ENCODE measurements at regions not wholly inside any gene's neighbourhood (a gene's known extent, or its start where the extent isn't known, plus 50 kb on each side); places are given as distances from the start of the nearest gene placed in this dataset.

DNA sequence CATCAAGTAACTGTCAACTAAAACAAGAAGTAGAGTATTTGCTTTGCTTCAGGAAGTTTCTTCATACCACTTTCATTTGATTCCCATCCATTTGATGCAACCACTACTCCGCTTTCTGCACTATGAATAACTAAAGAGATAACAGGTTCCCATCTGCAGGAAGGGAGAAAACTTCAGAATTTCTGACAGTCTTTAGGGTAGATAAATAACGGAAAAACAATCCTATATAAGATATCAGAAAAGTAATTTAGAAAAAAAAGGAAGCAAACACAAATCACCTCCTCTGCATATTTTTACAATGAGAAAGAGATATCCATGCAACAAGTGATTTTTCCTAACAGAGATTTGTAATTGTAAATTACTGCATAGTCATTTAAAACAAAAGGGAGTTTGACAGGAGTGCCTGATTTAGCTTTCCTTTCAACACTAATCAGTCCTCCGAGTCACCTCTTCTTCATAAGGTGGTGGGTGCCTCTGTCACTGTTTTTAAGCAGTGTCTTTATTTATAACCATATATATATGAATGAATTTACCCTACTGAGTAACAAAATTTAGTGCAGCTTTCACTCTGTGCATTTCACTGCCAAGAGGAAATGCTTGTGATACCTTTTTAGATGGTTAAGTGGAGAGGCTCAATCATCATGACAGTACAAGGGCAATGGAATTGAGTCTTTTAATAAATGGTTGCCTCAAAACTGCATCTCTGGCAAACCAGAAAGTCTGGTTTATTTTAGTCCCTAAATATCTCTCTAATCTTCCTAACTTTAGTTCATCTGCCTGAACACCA lies 1920.4 kb downstream of the MRPL39 start:
- H3K27ac ChIP-seq, result no peak overlapping the region
- no peak for DNase-seq
- 55 to 60% methylated on average over 3 of the region's 3 CpGs for WGBS, 2 donors (ENCODE audit: low coverage in 1 of 2)
- in situ Hi-C loops (cut with MboI; ENCODE audit: low pct_ligation_motif_present in 1 of 4, low pct_unique_long_range_greater_than_20kb in 1 of 4, low sequenced_read_pairs in 3 of 4), result no loop called here
- H3K4me1 ChIP-seq, result no peaks in the 10 kb centered on the region
- H3K4me3 ChIP-seq, result no peak overlapping the region
- no peaks in the 10 kb centered on the region for H3K36me3 ChIP-seq
- TF ChIP-seq POLR2A (IDR thresholded peaks at IDR 0.05) (no peak), POLR2AphosphoS5 (IDR thresholded peaks at IDR 0.05) (no peak), EP300 (IDR thresholded peaks at IDR 0.05; ENCODE audit: low read depth) (no peak)
- TF ChIP-seq, protein P1, sequence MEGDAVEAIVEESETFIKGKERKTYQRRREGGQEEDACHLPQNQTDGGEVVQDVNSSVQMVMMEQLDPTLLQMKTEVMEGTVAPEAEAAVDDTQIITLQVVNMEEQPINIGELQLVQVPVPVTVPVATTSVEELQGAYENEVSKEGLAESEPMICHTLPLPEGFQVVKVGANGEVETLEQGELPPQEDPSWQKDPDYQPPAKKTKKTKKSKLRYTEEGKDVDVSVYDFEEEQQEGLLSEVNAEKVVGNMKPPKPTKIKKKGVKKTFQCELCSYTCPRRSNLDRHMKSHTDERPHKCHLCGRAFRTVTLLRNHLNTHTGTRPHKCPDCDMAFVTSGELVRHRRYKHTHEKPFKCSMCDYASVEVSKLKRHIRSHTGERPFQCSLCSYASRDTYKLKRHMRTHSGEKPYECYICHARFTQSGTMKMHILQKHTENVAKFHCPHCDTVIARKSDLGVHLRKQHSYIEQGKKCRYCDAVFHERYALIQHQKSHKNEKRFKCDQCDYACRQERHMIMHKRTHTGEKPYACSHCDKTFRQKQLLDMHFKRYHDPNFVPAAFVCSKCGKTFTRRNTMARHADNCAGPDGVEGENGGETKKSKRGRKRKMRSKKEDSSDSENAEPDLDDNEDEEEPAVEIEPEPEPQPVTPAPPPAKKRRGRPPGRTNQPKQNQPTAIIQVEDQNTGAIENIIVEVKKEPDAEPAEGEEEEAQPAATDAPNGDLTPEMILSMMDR (IDR thresholded peaks at IDR 0.05), result no peak
- intact Hi-C loops (cut with DNase I; ENCODE audit: low total_unique reads), result no loop called here
- H3K27me3 ChIP-seq, result no peaks in the 10 kb centered on the region
- peaks cover 0 to 3% of the 10 kb centered on the region in 2 donors for H3K9me3 ChIP-seq

DNA sequence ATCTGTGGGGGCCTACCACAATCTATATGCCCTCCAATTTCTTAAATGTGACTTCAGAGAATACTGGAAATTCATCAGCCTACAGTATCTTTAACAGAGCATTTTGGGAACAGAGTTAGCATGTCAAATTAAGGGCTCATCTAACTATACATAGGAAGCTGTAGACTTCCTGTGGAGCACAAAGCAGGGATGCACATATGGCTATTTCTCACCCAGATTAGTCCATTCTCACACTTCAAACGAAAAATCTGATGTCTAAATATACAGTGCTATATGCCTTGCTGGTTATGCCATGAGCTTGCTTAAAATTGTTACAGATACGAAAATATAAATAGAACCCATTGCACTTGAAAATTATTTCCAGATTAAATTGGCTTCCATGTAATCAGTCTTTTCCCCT lies 1922.8 kb downstream of the MRPL39 start:
- H3K9me3 ChIP-seq, result peaks cover 0 to 3% of the 10 kb centered on the region in 2 donors
- in situ Hi-C loops (cut with MboI; ENCODE audit: low pct_ligation_motif_present in 1 of 4, low pct_unique_long_range_greater_than_20kb in 1 of 4, low sequenced_read_pairs in 3 of 4) (no loop called here), intact Hi-C loops (cut with DNase I; ENCODE audit: low total_unique reads) (no loop called here)
- no peaks in the 10 kb centered on the region for H3K36me3 ChIP-seq
- H3K4me3 ChIP-seq, result no peak overlapping the region
- WGBS, 2 donors (ENCODE audit: low coverage in 1 of 2), result 34 to 61% methylated on average over 2 of the region's 2 CpGs
- H3K4me1 ChIP-seq, result no peaks in the 10 kb centered on the region
- H3K27me3 ChIP-seq, result no peaks in the 10 kb centered on the region
- H3K27ac ChIP-seq, result no peak overlapping the region
- DNase-seq, result no peak
- no peak for TF ChIP-seq EP300 (IDR thresholded peaks at IDR 0.05; ENCODE audit: low read depth)
- no peak for TF ChIP-seq POLR2AphosphoS5 (IDR thresholded peaks at IDR 0.05)
- no peak for TF ChIP-seq POLR2A (IDR thresholded peaks at IDR 0.05)
- TF ChIP-seq, protein P1 (IDR thresholded peaks at IDR 0.05), result no peak

DNA sequence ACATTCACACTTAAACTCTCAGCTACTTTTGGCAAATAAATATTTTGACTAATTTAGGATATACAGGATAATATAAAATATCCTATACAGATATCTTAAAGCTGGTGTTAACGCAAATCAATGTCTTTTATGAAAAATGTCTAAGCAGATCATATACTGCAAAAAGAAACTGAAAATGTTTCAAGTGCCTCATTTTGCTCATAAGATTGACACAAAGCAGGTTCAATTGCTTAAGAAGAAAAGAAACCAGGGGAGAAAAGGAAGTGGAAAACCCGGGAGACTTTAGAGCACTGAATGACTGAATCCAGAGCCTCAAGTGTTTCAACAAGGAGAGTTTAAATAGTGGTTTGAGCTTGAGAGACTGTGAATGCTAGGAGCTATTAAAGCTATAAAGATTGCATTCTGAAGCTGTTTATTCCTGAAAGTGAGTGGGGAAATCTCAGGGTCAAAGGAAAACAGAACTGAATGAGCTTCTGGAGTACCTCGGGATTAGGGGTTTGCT lies 1943.0 kb downstream of the MRPL39 start:
- no peak overlapping the region for H3K27ac ChIP-seq
- no peaks in the 10 kb centered on the region for H3K27me3 ChIP-seq
- DNase-seq, result no peak
- TF ChIP-seq POLR2A (IDR thresholded peaks at IDR 0.05), result no peak
- H3K4me3 ChIP-seq, result no peak overlapping the region
- in situ Hi-C loops (cut with MboI; ENCODE audit: low pct_ligation_motif_present in 1 of 4, low pct_unique_long_range_greater_than_20kb in 1 of 4, low sequenced_read_pairs in 3 of 4) (no loop called here), intact Hi-C loops (cut with DNase I; ENCODE audit: low total_unique reads) (no loop called here)
- no peaks in the 10 kb centered on the region for H3K4me1 ChIP-seq
- 38 to 50% methylated on average over 3 of the region's 3 CpGs for WGBS, 2 donors (ENCODE audit: low coverage in 1 of 2)
- no peaks in the 10 kb centered on the region for H3K9me3 ChIP-seq
- H3K36me3 ChIP-seq, result no peaks in the 10 kb centered on the region

DNA sequence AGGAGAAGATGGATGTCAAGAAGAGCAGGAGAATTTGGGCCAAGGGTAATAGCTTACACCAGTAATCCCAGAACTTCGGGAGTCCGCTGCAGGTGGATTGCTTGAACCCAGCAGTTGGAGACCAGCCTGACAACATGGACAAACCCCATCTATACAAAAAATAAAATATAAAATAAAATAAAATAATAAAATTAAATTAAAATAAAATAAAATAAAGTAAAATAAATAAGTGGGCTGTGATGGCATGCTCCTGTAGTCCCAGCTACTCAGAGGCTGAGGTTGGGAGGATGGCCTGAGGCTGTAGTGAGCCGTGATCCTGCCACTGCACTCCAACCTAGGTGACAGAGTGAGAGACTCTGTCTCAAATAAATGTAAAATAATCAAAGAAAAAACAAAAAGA lies 1946.7 kb downstream of the MRPL39 start:
- 81 to 88% methylated on average over 1 to 3 of the region's 3 CpGs for WGBS, 2 donors (ENCODE audit: low coverage in 1 of 2)
- Histone ChIP-seq H3K27ac (no peak overlapping the region), H3K9me3 (no peaks in the 10 kb centered on the region), H3K4me3 (no peak overlapping the region), H3K36me3 (no peaks in the 10 kb centered on the region), H3K27me3 (no peaks in the 10 kb centered on the region), H3K4me1 (no peaks in the 10 kb centered on the region)
- in situ Hi-C loops (cut with MboI; ENCODE audit: low pct_ligation_motif_present in 1 of 4, low pct_unique_long_range_greater_than_20kb in 1 of 4, low sequenced_read_pairs in 3 of 4), result no loop called here
- no peak for DNase-seq
- intact Hi-C loops (cut with DNase I; ENCODE audit: low total_unique reads), result no loop called here
- TF ChIP-seq, protein P1 (IDR thresholded peaks at IDR 0.05), result no peak
- TF ChIP-seq EP300 (IDR thresholded peaks at IDR 0.05; ENCODE audit: low read depth) (no peak), POLR2AphosphoS5 (IDR thresholded peaks at IDR 0.05) (no peak), POLR2A (IDR thresholded peaks at IDR 0.05) (no peak)

All from transverse colon (tissue), 4 donors.